GM12865 (cell line): ENCODE measurements at regions not wholly inside any gene's neighbourhood (a gene's known extent, or its start where the extent isn't known, plus 50 kb on each side); places are given as distances from the start of the nearest gene placed in this dataset.
"Not testable (repeated sequence)": the region's sequence is repeated elsewhere in the genome, so short reads cannot be mapped to it uniquely, and the experiment has no call there.

ENCODE experiments used
- DNase-seq: peaks from one replicate; pipeline ENCODE4 v3.0.0; 2010; ENCODE audit warnings: low read depth
- H3K4me3 ChIP-seq: 2 replicates; pipeline ENCODE4 v1.5.1; 2011; ENCODE audit warnings: mild to moderate bottlenecking, low read depth, low read length, control low read depth
- TF ChIP-seq, protein P1 (sequence below): IDR thresholded peaks from 2 replicates; pipeline ENCODE4 v1.5.1; 2011; ENCODE audit warnings: low read length, control low read depth, low read depth, inconsistent platforms; ENCODE audit not compliant: insufficient read depth; ENCODE audit errors: missing control alignments

GRCh38 chr10:118900617-118901016, 128.9 kb upstream of the NANOS1 start:
- H3K4me3 ChIP-seq: no peak overlapping the region
- no peak for DNase-seq
- TF ChIP-seq, protein P1, sequence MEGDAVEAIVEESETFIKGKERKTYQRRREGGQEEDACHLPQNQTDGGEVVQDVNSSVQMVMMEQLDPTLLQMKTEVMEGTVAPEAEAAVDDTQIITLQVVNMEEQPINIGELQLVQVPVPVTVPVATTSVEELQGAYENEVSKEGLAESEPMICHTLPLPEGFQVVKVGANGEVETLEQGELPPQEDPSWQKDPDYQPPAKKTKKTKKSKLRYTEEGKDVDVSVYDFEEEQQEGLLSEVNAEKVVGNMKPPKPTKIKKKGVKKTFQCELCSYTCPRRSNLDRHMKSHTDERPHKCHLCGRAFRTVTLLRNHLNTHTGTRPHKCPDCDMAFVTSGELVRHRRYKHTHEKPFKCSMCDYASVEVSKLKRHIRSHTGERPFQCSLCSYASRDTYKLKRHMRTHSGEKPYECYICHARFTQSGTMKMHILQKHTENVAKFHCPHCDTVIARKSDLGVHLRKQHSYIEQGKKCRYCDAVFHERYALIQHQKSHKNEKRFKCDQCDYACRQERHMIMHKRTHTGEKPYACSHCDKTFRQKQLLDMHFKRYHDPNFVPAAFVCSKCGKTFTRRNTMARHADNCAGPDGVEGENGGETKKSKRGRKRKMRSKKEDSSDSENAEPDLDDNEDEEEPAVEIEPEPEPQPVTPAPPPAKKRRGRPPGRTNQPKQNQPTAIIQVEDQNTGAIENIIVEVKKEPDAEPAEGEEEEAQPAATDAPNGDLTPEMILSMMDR: no peak

DNA sequence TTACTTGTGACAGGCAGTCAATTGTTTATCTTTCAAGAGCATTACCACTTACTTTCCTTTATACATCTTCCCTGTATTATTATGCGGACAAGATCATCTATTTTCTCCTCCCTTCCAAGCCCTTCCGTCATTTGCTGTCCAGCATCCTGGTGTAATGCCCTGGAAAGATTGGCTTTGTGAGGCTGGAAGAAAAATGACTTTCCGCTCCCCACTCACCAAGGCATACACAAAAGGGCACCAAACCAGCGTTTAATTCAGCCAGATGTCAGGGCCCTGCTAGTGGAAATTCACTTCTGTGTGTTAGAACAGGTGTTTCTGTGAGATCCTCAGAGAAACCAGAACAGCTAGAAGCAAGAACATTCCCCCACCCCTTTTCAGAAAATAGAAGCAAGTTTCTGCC, 128.1 kb upstream of the NANOS1 start:
- H3K4me3 ChIP-seq: no peak overlapping the region
- no peak for DNase-seq
- TF ChIP-seq, protein P1: no peak

- DNase-seq: no peak
- TF ChIP-seq, protein P1: no peak
- H3K4me3 ChIP-seq: no peak overlapping the region
Observed at GRCh38 chr10:118901906-118902305, 127.6 kb upstream of the NANOS1 start.

- H3K4me3 ChIP-seq, DNase-seq: not testable (repeated sequence)
Observed at GRCh38 chr10:118902656-118903055, 126.9 kb upstream of the NANOS1 start.

- DNase-seq: no peak
- no peak overlapping the region for H3K4me3 ChIP-seq
- TF ChIP-seq, protein P1: no peak
Observed at GRCh38 chr10:118903251-118903650, 126.3 kb upstream of the NANOS1 start.

DNA sequence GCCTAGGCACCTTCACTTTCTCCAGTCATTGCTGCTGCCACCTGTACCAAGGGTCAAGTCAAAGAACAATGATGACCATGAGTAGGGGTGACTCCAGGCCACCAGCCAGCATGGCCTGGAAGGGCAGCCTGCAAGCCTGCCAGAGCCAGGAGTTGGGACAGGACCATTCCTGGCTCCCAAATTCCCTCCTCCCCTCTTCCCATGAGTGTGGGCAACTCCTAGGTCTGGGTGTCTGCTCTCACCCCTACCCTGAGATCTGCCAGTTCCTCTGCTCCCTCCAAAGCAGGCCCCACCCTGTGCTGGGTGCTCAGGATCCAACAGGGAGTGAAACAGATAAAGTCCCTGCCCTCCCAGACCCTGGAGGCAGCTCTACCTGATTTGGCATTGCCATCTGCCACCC, 125.8 kb upstream of the NANOS1 start:
- no peak for DNase-seq
- TF ChIP-seq, protein P1: no peak
- H3K4me3 ChIP-seq: no peak overlapping the region

DNA sequence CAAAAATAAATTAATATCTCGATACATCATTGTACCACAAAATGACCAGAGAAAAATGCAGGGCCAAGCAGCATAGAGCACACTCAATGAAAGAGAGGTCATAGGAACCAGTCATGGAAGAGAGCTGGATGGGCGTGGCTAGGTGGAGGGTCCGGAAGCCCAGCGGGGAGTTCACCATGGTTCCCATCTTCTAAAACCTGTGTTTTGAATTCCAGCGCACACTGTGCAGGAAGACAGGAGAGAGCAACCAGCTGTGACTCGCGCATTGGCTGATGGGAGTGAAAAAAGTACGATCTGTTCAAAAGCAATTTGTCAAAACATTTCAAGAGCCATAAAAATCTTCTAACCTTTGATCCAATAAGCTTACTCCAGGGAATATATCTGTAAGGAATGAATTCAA, 125.2 kb upstream of the NANOS1 start:
- no peak for DNase-seq
- no peak overlapping the region for H3K4me3 ChIP-seq
- TF ChIP-seq, protein P1: no peak

- DNase-seq: no peak
- TF ChIP-seq, protein P1: no peak
- no peak overlapping the region for H3K4me3 ChIP-seq
Observed at GRCh38 chr10:118907051-118907450, 122.5 kb upstream of the NANOS1 start.
